Suppressor macrophage treated with lipopolysaccharide for 4 hours (primary cell): ENCODE measurements at regions not wholly inside any gene's neighbourhood (a gene's known extent, or its start where the extent isn't known, plus 50 kb on each side); places are given as distances from the start of the nearest gene placed in this dataset.
"Not testable (repeated sequence)": the region's sequence is repeated elsewhere in the genome, so short reads cannot be mapped to it uniquely, and the experiment has no call there.

Experiments
- DNase-seq: peaks from one replicate; pipeline ENCODE4 v3.0.0-alpha.2; 2020

DNA sequence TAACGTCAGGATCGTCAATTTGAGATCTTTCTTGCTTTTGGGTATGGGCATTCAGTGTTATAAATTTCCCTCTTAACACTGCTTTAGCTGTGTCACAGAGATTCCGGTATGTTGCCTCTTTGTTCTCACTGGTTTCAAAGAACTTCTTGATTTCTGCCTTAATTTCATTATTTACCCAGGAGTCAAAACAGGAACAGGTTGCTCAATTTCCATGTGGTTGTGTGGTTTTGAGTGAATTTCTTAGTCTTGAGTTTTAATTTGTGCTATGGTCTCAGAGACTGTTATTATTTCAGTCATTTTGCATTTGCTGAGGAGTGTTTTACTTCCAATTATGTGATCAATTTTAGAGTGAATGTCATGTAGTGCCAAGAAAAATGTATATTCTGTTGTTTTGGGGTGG is 153.1 kb downstream of the PCDH17 start:
- no peak for DNase-seq

DNA sequence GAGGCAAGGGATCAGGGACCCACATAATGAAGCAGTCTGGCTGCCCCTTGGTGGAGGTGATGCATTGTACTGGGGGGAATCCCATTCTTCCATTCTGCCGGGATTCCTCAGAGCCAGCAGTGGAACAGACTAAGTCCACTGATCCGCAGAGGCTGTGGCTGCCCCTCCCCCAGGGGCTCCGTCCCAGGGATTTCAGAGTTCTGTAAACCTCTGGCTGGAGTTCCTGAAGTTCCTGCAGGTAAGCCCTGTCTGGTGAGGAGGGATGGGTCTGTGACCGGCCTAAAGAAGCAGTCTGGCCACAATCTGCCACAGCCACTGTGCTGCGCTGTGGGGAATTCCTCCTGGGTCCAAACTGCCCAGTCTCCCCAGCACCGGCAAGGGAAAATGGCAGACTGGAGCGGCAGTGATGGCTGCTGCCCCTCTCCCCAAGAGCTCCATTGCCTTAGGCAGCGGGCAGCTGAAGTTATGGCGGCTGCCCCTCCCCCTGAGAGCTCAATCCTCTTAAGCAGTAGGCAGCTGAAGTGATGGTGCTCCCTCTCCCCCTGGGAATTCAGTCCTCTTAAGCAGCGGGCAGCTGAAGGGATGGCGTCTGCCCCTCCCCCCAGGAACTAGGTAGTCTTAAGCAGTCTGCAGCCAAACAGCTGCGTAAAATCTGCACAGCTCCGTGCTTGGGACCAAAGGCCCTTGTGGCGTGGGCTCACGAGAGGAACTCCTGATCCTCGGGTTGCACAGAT is 155.7 kb downstream of the PCDH17 start:
- DNase-seq = no peak

GRCh38 chr13:57799624-57800023 is 168.1 kb downstream of the PCDH17 start:
- no peak for DNase-seq

- DNase-seq = no peak
Observed at GRCh38 chr13:57813651-57814050, 182.1 kb downstream of the PCDH17 start.

DNA sequence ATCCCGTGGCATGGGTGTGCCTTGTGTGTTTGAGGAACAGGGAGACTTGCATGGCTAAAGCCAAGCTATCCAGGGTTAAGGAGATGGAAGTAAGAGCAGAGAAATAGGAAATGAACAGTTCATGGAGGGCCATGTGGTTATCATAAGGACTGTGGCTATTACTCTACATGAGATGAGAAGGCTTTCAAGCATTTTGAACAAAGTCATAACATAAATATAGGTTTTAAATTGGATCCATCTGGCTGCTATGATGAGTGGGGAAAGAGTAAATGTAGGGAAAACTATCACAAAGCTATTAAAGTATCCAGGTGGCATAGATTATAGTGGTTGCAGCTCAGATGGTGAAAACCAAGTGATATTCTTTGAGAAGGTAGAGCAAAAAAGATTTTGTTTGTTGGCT is 184.1 kb downstream of the PCDH17 start:
- DNase-seq = no peak

- no peak for DNase-seq
Observed at GRCh38 chr13:57820924-57821323, 189.4 kb downstream of the PCDH17 start.

DNA sequence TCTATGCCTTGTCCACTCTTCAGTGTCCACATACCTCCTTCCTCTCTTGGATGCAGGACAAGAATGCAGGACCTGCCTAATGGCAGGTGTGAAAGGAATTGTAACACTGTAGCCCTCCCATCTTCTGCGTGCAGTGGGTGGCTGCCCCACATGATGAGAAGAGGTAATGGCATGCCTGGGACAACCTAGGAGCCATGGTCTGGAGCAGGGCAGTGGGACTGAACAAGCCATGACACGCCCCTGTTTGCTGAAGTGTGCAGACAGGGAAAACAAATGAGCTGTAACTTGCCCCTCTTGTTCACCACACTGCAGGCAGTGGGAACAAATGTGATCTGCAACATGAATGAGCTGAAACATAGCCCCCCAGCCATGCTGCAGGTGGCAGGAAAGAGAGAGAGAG is 192.2 kb downstream of the PCDH17 start:
- DNase-seq = no peak

GRCh38 chr13:57824121-57824520 is 192.6 kb downstream of the PCDH17 start:
- DNase-seq = no peak

DNA sequence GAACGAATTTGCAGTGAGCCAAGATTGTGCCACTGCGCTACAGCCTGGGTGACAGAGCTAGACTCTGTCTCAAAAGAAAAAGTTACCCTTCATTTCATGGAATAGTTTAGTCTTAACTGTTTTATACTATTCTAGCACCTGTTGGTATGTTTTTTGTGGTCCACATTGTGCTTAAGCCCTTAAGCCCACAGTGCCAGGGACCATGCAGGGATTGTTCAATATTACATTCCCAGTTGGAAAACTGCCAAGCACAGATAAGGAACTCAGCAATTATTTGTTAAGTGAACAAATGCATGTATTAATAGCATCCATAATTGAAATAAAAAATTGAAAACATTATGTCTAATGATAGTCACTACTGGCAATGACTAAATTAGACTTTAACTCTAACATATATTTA is 193.5 kb downstream of the PCDH17 start:
- DNase-seq = no peak

DNA sequence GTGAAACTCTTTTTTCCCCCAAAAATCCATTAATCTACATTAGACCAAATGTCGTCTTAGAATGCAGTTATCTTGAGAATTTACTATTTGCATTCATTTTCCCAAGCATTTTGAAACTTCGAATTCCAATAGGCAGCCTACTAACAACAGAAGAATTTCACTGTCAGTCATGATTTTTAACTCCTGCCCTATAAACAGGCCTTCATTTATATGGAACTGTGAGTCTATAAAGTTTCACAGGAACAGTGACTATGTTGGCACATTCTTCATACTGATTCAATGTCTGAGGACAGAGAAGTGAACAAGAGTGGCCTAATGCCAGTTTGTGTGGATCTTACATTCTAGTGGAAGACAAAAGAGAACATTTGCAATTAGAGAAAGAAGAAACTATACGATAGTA is 198.0 kb downstream of the PCDH17 start:
- no peak for DNase-seq

DNA sequence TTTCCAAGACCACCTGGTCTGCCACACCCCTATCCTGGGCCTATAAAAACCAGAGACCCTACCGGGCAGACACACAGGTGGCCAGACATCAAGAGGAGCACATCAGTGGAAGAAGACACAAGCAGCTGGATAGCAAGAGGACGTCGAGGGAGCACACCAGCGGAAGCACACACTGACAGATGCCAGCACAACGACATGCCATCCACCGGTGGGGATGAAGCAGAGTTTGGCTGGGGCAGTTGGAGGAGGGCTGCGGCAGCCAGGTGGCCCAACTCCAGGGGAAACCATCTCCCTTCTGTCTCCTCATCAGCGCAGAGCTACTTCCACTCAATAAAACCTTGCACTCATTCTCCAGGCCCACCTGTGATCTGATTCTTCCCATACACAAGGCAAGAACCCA is 200.6 kb downstream of the PCDH17 start:
- no peak for DNase-seq

DNA sequence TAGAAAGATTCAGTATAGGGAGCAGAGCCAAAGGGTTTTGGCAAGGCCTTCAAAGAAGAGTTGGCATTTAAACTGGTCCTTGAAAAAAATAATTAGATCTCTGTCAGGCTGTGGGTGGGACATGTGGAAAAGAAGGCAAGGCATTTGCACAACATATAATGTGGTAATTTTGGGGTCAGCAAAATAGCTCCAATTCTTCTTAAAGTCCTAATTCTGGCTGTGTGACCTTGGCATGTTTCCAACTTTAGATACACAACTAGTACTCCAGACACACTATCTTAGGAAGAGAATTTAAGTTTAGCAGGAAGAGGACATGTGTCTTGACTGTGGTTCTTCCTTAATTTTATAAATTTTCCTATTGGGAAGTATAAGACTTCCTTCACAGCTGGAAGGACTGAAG is 206.3 kb downstream of the PCDH17 start:
- no peak for DNase-seq

- DNase-seq = no peak
Observed at GRCh38 chr13:57843521-57843920, 212.0 kb downstream of the PCDH17 start.

DNA sequence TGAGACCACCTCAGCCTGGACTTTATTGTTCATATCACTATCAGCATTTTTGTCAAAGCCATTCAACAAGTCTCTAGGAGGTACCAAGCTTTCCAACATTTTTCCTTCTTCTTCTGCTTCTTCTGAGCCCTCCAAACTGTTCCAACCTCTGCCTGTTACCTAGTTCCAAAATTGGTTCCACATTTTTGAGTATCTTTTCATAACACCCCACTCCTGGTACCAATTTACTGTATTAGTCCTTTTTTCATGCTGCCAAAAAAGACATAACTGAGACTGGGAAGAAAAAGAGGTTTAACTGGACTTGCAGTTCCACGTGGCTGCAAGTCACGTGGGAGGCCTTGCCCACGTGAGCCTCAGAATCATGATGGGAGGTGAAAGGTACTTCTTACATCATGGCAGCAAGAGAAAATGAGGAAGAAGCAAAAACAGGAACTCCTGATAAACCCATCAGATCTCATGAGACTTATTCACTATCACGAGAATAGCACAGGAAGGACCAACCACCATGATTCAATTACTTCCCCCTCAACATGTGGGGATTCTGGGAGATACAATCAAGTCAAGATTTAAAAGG is 215.1 kb downstream of the PCDH17 start:
- no peak for DNase-seq

DNA sequence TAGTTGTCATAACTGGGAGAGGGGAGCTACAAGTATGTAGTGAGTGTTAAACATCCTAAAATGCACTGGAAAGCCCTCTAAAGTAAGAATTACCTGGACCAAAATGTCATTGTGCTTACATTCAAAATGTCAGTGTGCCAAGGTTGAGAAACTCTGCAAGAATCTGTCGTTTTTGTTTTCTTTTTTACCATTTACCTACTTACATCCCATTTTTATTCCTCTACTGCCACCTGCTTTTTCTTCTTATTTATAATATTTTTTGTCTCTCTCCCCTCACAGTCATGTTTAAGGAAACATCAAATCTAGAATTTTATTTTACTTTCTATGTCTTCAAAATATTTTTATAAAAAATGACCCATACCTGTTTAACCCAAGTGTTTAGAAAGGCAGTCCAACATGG is 226.4 kb downstream of the PCDH17 start:
- DNase-seq = no peak

GRCh38 chr13:57858376-57858775 is 226.8 kb downstream of the PCDH17 start:
- no peak for DNase-seq

- DNase-seq = no peak
Observed at GRCh38 chr13:57862879-57863278, 231.3 kb downstream of the PCDH17 start.

DNA sequence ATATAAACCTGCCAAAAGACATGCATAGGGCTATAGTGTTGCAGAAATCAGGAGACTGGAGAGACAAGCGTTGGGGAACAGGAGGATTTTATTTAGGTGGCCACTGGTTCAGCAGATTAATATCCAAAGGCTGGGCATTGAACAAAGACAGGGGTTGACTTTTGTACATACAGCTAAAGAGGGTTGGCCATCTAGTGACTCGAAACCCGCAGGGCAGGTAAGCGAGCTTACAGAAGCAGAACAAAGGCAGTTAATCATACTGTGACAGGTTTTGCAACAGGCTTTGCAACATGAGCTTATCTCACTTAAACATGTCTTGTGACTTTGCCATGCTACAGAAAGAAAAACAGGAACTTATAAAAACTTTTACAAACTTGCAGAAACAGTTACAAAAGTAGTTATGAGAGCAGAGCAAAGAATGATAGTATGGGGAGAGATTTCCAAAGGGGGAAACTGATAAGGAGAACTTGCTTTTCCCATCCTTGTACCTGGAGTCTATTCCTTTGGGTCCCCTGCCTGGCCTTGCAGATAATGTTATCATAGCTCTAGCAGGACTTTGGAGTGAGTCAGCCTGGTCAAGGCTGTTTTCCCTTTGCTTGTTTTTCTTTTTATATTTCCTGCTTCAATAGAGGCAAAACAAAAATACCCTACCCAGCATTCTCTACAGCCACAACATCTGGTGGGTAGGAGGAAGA is 234.2 kb downstream of the PCDH17 start:
- DNase-seq = no peak

- no peak for DNase-seq
Observed at GRCh38 chr13:57874530-57874929, 243.0 kb downstream of the PCDH17 start.

DNA sequence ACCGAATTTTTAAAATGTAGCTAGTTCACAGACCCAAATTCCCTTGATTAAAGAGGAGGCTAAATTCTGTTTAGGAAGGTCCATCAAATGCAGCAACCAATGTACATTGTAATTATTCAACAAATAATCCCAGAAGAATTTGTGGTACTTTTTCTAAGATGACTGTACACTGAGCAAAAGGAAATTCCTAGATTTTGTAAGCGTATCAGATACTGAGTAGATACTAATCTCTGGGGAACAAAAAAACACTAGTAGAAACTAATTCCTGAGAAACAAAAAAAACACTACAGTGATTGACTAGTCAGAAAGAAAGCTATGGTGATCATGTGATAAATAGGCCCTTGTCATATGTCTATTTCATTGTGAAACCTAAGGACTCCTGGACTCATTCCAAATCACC is 246.1 kb downstream of the PCDH17 start:
- no peak for DNase-seq

DNA sequence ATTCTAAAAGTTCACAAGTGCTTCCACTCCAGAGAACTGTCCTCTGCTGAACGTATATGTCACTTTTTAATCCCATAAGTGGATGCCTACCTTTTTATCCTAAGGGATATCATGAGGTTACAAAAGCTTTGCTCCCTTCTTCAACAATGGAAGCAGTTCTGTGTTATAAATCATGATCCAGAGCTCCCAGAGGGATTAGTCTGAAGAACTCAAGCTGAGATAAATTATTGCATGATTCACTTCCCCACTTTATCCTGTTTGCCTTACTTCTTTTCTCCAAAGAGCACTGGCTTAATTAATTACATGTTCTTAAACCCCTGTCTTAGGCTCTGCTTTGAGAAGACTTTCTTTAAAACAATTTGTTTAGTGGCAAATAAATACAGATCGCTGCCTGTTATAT is 246.7 kb downstream of the PCDH17 start:
- no peak for DNase-seq

- DNase-seq = no peak
Observed at GRCh38 chr13:57897225-57897624, 265.7 kb downstream of the PCDH17 start.

DNA sequence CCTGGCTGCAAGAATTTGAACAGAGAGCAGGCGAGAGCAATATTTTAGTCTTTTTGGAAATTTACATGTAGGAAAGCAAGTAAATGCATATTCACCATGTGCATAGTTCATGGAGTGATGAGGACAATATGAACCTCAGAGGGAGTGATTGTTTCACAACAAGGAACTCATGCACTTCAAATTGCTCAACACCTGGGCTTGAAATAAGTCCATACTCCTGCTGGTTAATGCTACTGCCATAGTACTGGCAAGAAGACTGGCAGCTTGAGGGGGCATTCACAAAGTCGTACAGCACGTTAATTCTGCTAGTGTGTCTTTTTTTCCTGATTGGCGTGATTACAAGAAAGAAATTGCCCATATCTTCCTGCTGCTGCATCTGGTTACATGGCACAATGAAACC is 267.6 kb downstream of the PCDH17 start:
- no peak for DNase-seq

DNA sequence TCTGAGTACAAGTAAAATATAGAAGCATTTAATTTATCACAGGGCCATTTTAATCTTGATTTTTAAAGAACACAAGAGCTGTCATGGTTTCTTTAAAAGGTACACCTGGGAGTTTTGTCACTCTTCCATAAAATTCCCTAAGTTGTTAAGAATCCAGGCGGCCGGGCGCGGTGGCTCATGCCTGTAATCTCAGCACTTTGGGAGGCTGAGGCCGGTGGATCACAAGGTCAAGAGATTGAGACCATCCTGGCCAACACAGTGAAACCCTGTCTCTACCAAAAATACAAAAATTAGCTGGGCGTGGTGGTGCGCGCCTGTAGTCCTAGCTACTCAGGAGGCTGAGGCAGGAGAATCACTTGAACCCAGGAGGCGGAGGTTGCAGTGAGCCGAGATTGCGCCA is 278.3 kb downstream of the PCDH17 start:
- not testable (repeated sequence) for DNase-seq

GRCh38 chr13:57918086-57918485 is 286.5 kb downstream of the PCDH17 start:
- DNase-seq = no peak
